Activated B cell treated with CpG ODN at 0.5 μM for 24 hours (primary cell): ENCODE measurements at regions not wholly inside any gene's neighbourhood (a gene's known extent, or its start where the extent isn't known, plus 50 kb on each side); places are given as distances from the start of the nearest gene placed in this dataset.

ENCODE experiments used
- ATAC-seq: fragments of 200-7000 bp; cut with Tn5 transposase; one replicate; pipeline ENCODE4 v1.10.0; 2021; ENCODE audit warnings: low read depth, mild to moderate bottlenecking, moderate library complexity
- CTCF ChIA-PET: fragments of 350-600 bp; sonication (Branson Sonifier 250); formaldehyde crosslinking; loops from one replicate; lab custom pipeline; 2021; ENCODE audit warnings: antibody characterized with exemption; lab: Charles Lee
- POLR2A ChIA-PET: fragments of 350-600 bp; sonication (Branson Sonifier 250); formaldehyde crosslinking; loops from one replicate; lab custom pipeline; 2021; ENCODE audit warnings: antibody characterized with exemption; lab: Charles Lee
- DNase-seq: peaks from one replicate; pipeline ENCODE4 v3.0.0; 2022
- H3K27ac Mint-ChIP-seq: one replicate; pipeline ENCODE4 v1.8.0; 2020; ENCODE audit warnings: mixed read lengths
- H3K27me3 Mint-ChIP-seq: one replicate; pipeline ENCODE4 v1.8.0; 2021; ENCODE audit warnings: mixed read lengths
- H3K36me3 Mint-ChIP-seq: one replicate; pipeline ENCODE4 v1.8.0; 2021; ENCODE audit warnings: low read depth, mixed read lengths
- H3K4me1 Mint-ChIP-seq: one replicate; pipeline ENCODE4 v1.8.0; 2021; ENCODE audit warnings: mixed read lengths
- H3K4me3 Mint-ChIP-seq: one replicate; pipeline ENCODE4 v1.8.0; 2020; ENCODE audit warnings: mild to moderate bottlenecking, mixed read lengths
- H3K9me3 Mint-ChIP-seq: one replicate; pipeline ENCODE4 v1.8.0; 2020; ENCODE audit warnings: mixed read lengths
- CTCF ChIP-seq: fragments of 200-600 bp; IDR thresholded peaks from one replicate; pipeline ENCODE4 v1.8.0; 2022; ENCODE audit warnings: antibody characterized with exemption, mild to moderate bottlenecking
- intact Hi-C: fragments of 100-400 bp; cut with micrococcal nuclease; formaldehyde crosslinking; loops from one replicate; pipeline ENCODE4 v1.15.1; 2024

GRCh38 chr3:176712191-176712590, 485.1 kb downstream of the TBL1XR1 start:
- Mint-ChIP-seq H3K4me1 (no peaks in the 10 kb centered on the region), H3K4me3 (no peak overlapping the region), H3K36me3 (no peaks in the 10 kb centered on the region), H3K9me3 (peaks cover 2% of the 10 kb centered on the region), H3K27ac (no peak overlapping the region), H3K27me3 (no peaks in the 10 kb centered on the region)
- intact Hi-C loops, result no loop called here
- CTCF ChIA-PET, result no interaction called here
- ATAC-seq, result no peak
- DNase-seq, result no peak
- TF ChIP-seq CTCF, result no peak
- POLR2A ChIA-PET, result no interaction called here

GRCh38 chr3:176699288-176699687, 498.0 kb downstream of the TBL1XR1 start:
- TF ChIP-seq CTCF, result no peak
- ChIA-PET CTCF (no interaction called here), POLR2A (no interaction called here)
- Mint-ChIP-seq H3K4me3 (no peak overlapping the region), H3K4me1 (no peaks in the 10 kb centered on the region), H3K36me3 (no peaks in the 10 kb centered on the region), H3K9me3 (no peaks in the 10 kb centered on the region), H3K27ac (no peak overlapping the region), H3K27me3 (peaks cover 2% of the 10 kb centered on the region)
- intact Hi-C loops, result no loop called here
- no peak for ATAC-seq
- DNase-seq, result no peak

GRCh38 chr3:176697284-176697889, 499.9 kb downstream of the TBL1XR1 start:
- ChIA-PET POLR2A (no interaction called here), CTCF (no interaction called here)
- H3K36me3 Mint-ChIP-seq, result no peaks in the 10 kb centered on the region
- H3K4me1 Mint-ChIP-seq, result no peaks in the 10 kb centered on the region
- no peak overlapping the region for H3K4me3 Mint-ChIP-seq
- no peak overlapping the region for H3K27ac Mint-ChIP-seq
- no peak for TF ChIP-seq CTCF
- peaks cover 2% of the 10 kb centered on the region for H3K27me3 Mint-ChIP-seq
- intact Hi-C loops, result no loop called here
- H3K9me3 Mint-ChIP-seq, result no peaks in the 10 kb centered on the region
- DNase-seq (no peak), ATAC-seq (no peak)

GRCh38 chr3:176696816-176697215, 500.5 kb downstream of the TBL1XR1 start:
- ChIA-PET POLR2A (no interaction called here), CTCF (no interaction called here)
- Mint-ChIP-seq H3K9me3 (no peaks in the 10 kb centered on the region), H3K4me1 (no peaks in the 10 kb centered on the region), H3K36me3 (no peaks in the 10 kb centered on the region), H3K27ac (no peak overlapping the region), H3K4me3 (no peak overlapping the region), H3K27me3 (peaks cover 2% of the 10 kb centered on the region)
- ATAC-seq (no peak), DNase-seq (no peak)
- TF ChIP-seq CTCF, result no peak
- intact Hi-C loops, result no loop called here

GRCh38 chr3:176692966-176693785, 504.1 kb downstream of the TBL1XR1 start:
- ChIA-PET CTCF (no interaction called here), POLR2A (no interaction called here)
- H3K4me3 Mint-ChIP-seq, result no peak overlapping the region
- no peaks in the 10 kb centered on the region for H3K9me3 Mint-ChIP-seq
- intact Hi-C loops, result no loop called here
- no peaks in the 10 kb centered on the region for H3K36me3 Mint-ChIP-seq
- TF ChIP-seq CTCF, result no peak
- DNase-seq (no peak), ATAC-seq (no peak)
- no peak overlapping the region for H3K27ac Mint-ChIP-seq
- no peaks in the 10 kb centered on the region for H3K4me1 Mint-ChIP-seq
- H3K27me3 Mint-ChIP-seq, result peaks cover 2% of the 10 kb centered on the region
